MM.1S (cell line): ENCODE measurements at regions not wholly inside any gene's neighbourhood (a gene's known extent, or its start where the extent isn't known, plus 50 kb on each side); places are given as distances from the start of the nearest gene placed in this dataset.

Experiments used
- DNase-seq: peaks from one replicate; pipeline ENCODE4 v3.0.0-alpha.2; 2015
- H2AFZ ChIP-seq: fragments of 300-600 bp; sonication (generic); 2 replicates; pipeline ENCODE4 v1.6.0; 2016; ENCODE audit warnings: antibody characterized with exemption, low read length
- H3F3A ChIP-seq: fragments of 300-600 bp; sonication (generic); 2 replicates; pipeline ENCODE4 v1.6.1; 2016; ENCODE audit warnings: mild to moderate bottlenecking, antibody characterized with exemption, low read length, moderate library complexity, mixed read lengths; ENCODE audit not compliant: insufficient read depth
- H3K27ac ChIP-seq: fragments of 300-600 bp; sonication (generic); 2 replicates; pipeline ENCODE4 v1.5.1; 2016; ENCODE audit warnings: mild to moderate bottlenecking, low read length
- H3K27me3 ChIP-seq: fragments of 300-600 bp; sonication (generic); replicated peaks from 2 replicates; pipeline ENCODE4 v1.6.0; 2016; ENCODE audit warnings: low read length; ENCODE audit not compliant: insufficient read depth
- H3K36me3 ChIP-seq: fragments of 300-600 bp; sonication (generic); replicated peaks from 2 replicates; pipeline ENCODE4 v1.6.1; 2016; ENCODE audit warnings: mild to moderate bottlenecking, low read length, mixed read lengths; ENCODE audit not compliant: insufficient read depth
- H3K4me1 ChIP-seq: fragments of 300-600 bp; sonication (generic); 2 replicates; pipeline ENCODE4 v1.6.1; 2016; ENCODE audit warnings: low read length, mixed read lengths
- H3K4me2 ChIP-seq: fragments of 300-600 bp; sonication (generic); 2 replicates; pipeline ENCODE4 v1.6.0; 2016; ENCODE audit warnings: low read depth, low read length
- H3K4me3 ChIP-seq: fragments of 300-600 bp; sonication (generic); 2 replicates; pipeline ENCODE4 v1.5.1; 2016; ENCODE audit warnings: low read length, mixed read lengths
- H3K79me2 ChIP-seq: fragments of 300-600 bp; sonication (generic); 2 replicates; pipeline ENCODE4 v1.6.1; 2016; ENCODE audit warnings: mixed run types, low read length, mixed read lengths
- H3K9ac ChIP-seq: fragments of 300-600 bp; sonication (generic); 2 replicates; pipeline ENCODE4 v1.6.1; 2016; ENCODE audit warnings: low read length, mixed read lengths
- H3K9me2 ChIP-seq: fragments of 300-600 bp; sonication (generic); replicated peaks from 2 replicates; pipeline ENCODE4 v1.6.1; 2016; ENCODE audit warnings: mild to moderate bottlenecking, low read length, mixed read lengths; ENCODE audit not compliant: insufficient read depth
- H3K9me3 ChIP-seq: fragments of 300-600 bp; sonication (generic); replicated peaks from 2 replicates; pipeline ENCODE4 v1.6.1; 2016; ENCODE audit warnings: mild to moderate bottlenecking, low read length, mixed read lengths; ENCODE audit not compliant: insufficient read depth
- H4K20me1 ChIP-seq: fragments of 300-600 bp; sonication (generic); 2 replicates; pipeline ENCODE4 v1.6.1; 2016; ENCODE audit warnings: mild to moderate bottlenecking, low read length, moderate library complexity, mixed read lengths; ENCODE audit not compliant: insufficient read depth
- EZH2 ChIP-seq: fragments of 300-600 bp; sonication (generic); optimal IDR thresholded peaks from 2 replicates; pipeline ENCODE3; 2017; ENCODE audit warnings: low read depth, mild to moderate bottlenecking, antibody characterized with exemption, low read length, mixed read lengths
- EZH2phosphoT487 ChIP-seq: fragments of 300-600 bp; sonication (generic); IDR thresholded peaks from 2 replicates; pipeline ENCODE4 v1.6.1; 2018; ENCODE audit warnings: antibody characterized with exemption, low read length
- TF ChIP-seq, protein P1 (sequence below): fragments of 300-600 bp; sonication (generic); IDR thresholded peaks from 2 replicates; pipeline ENCODE4 v1.5.1; 2016; ENCODE audit warnings: antibody characterized with exemption, low read length, mixed read lengths

DNA sequence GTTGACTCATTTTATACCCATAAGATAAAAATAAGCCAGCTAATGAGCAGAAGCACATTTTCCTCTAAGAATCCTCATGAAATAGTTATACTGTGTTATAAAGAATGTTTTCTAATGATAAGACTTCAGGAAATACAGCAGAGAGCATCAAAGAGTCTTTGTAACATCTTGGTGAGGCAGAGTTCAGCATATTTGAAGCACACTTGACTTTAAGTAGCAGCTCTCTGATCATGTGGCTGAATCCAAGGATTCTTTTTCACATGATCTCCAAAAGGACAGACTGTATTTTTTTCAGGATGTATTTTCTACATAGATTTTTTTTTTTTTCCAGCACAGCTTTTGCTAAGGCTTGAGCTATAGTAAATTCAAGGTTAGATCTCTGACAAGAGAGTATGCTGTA, 195.1 kb downstream of the SI start:
- no peaks in the 10 kb centered on the region for H3K9me2 ChIP-seq
- no peaks in the 10 kb centered on the region for H3K79me2 ChIP-seq
- no peak for DNase-seq
- no peak overlapping the region for H3K27ac ChIP-seq
- no peaks in the 10 kb centered on the region for H3F3A ChIP-seq
- H4K20me1 ChIP-seq = no peaks in the 10 kb centered on the region
- no peak overlapping the region for H2AFZ ChIP-seq
- no peaks in the 10 kb centered on the region for H3K27me3 ChIP-seq
- no peaks in the 10 kb centered on the region for H3K9me3 ChIP-seq
- no peaks in the 10 kb centered on the region for H3K36me3 ChIP-seq
- H3K4me1 ChIP-seq = no peaks in the 10 kb centered on the region
- no peak overlapping the region for H3K4me3 ChIP-seq
- TF ChIP-seq EZH2 = no peak
- TF ChIP-seq, protein P1, sequence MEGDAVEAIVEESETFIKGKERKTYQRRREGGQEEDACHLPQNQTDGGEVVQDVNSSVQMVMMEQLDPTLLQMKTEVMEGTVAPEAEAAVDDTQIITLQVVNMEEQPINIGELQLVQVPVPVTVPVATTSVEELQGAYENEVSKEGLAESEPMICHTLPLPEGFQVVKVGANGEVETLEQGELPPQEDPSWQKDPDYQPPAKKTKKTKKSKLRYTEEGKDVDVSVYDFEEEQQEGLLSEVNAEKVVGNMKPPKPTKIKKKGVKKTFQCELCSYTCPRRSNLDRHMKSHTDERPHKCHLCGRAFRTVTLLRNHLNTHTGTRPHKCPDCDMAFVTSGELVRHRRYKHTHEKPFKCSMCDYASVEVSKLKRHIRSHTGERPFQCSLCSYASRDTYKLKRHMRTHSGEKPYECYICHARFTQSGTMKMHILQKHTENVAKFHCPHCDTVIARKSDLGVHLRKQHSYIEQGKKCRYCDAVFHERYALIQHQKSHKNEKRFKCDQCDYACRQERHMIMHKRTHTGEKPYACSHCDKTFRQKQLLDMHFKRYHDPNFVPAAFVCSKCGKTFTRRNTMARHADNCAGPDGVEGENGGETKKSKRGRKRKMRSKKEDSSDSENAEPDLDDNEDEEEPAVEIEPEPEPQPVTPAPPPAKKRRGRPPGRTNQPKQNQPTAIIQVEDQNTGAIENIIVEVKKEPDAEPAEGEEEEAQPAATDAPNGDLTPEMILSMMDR = no peak
- no peak for TF ChIP-seq EZH2phosphoT487
- H3K4me2 ChIP-seq = no peak overlapping the region
- H3K9ac ChIP-seq = no peak overlapping the region

DNA sequence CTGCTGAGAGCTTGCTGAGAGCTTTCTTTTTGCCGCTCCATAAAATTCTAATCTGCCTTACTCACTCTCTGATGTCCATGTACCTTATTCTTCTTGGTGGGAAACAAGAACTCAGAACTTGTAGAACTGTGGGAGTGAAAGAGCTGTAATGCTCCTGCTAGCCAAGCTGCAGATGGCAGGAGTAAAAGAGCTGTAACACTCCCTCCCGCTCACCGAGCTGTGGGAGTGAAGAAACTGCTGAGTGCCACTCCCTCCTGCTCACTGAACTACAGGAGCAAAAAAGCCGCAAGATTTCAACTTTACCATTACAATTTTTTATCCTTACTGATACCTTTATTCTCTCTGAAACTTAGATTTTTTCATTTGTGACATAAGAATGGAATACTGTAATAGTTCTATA, 199.1 kb downstream of the SI start:
- Histone ChIP-seq H3K27ac (no peak overlapping the region), H3K4me3 (no peak overlapping the region)

DNA sequence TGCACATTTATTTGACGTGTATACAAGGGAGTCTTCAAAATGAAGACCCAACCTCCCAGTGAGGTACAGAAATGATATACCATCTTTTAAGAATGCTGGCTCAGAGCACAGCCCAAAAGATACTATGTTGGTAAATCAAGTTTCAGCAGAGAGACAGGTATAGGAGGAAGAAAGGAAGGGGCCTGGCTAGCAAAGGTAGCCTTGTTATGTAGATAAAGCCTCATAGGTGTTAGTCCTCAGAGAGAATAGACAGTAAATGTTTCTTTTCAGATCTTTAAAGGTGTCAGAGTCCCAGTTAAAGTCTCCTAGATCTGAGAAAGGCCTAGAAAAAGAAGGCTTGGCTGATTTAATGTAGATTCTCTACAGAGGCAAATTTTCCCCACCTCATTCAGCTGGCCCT, 213.8 kb downstream of the SI start:
- no peaks in the 10 kb centered on the region for H3K36me3 ChIP-seq
- H3K4me2 ChIP-seq = no peak overlapping the region
- DNase-seq = no peak
- H3K9me3 ChIP-seq = no peaks in the 10 kb centered on the region
- no peak overlapping the region for H2AFZ ChIP-seq
- no peaks in the 10 kb centered on the region for H3F3A ChIP-seq
- no peaks in the 10 kb centered on the region for H4K20me1 ChIP-seq
- H3K9me2 ChIP-seq = no peaks in the 10 kb centered on the region
- H3K27ac ChIP-seq = no peak overlapping the region
- H3K4me3 ChIP-seq = no peak overlapping the region
- H3K27me3 ChIP-seq = no peaks in the 10 kb centered on the region
- TF ChIP-seq, protein P1 = no peak
- TF ChIP-seq EZH2 = no peak
- H3K79me2 ChIP-seq = no peaks in the 10 kb centered on the region
- H3K9ac ChIP-seq = no peak overlapping the region
- no peaks in the 10 kb centered on the region for H3K4me1 ChIP-seq

More for the DNA sequence above, 199.1 kb downstream of the SI start:
- DNase-seq = no peak
- no peaks in the 10 kb centered on the region for H3K36me3 ChIP-seq
- H3K9ac ChIP-seq = no peak overlapping the region
- TF ChIP-seq, protein P1 = no peak
- TF ChIP-seq EZH2phosphoT487 = no peak
- TF ChIP-seq EZH2 = no peak
- H4K20me1 ChIP-seq = no peaks in the 10 kb centered on the region
- no peaks in the 10 kb centered on the region for H3K27me3 ChIP-seq
- no peak overlapping the region for H2AFZ ChIP-seq
- H3F3A ChIP-seq = no peaks in the 10 kb centered on the region
- no peaks in the 10 kb centered on the region for H3K9me2 ChIP-seq
- no peak overlapping the region for H3K4me2 ChIP-seq
- no peaks in the 10 kb centered on the region for H3K79me2 ChIP-seq
- H3K4me1 ChIP-seq = no peaks in the 10 kb centered on the region
- H3K9me3 ChIP-seq = no peaks in the 10 kb centered on the region
